Astrocyte of the cerebellum (primary cell): ENCODE measurements at regions not wholly inside any gene's neighbourhood (a gene's known extent, or its start where the extent isn't known, plus 50 kb on each side); places are given as distances from the start of the nearest gene placed in this dataset.

Experiments
- DNase-seq: peaks from one replicate; pipeline ENCODE4 v3.0.0-alpha.2; 2011; ENCODE audit warnings: low read depth
- H3K4me3 ChIP-seq: 2 replicates; pipeline ENCODE4 v1.5.1; 2011; ENCODE audit warnings: mild to moderate bottlenecking, low read depth, low read length, moderate library complexity
- CTCF ChIP-seq: IDR thresholded peaks from 2 replicates; pipeline ENCODE4 v1.5.1; 2012; ENCODE audit warnings: low read length, low read depth, moderate library complexity, mild to moderate bottlenecking; ENCODE audit errors: missing control alignments
- in situ Hi-C: cut with HindIII; loops from 2 replicates; pipeline ENCODE4 v1.10.0; 2017; ENCODE audit warnings: low sequenced_read_pairs

- H3K4me3 ChIP-seq = no peak overlapping the region
- in situ Hi-C loops = no loop called here
- no peak for DNase-seq
- TF ChIP-seq CTCF = no peak
These were observed 222.2 kb upstream of the NUDT6 start for GRCh38 chr4:123144616-123145015.

- in situ Hi-C loops = no loop called here
- H3K4me3 ChIP-seq = no peak overlapping the region
- TF ChIP-seq CTCF = no peak
- DNase-seq = no peak
These were observed 236.2 kb upstream of the NUDT6 start for GRCh38 chr4:123158576-123158975.

- TF ChIP-seq CTCF = no peak
- DNase-seq = no peak
- H3K4me3 ChIP-seq = no peak overlapping the region
- in situ Hi-C loops = no loop called here
These were observed 237.1 kb upstream of the NUDT6 start for GRCh38 chr4:123159479-123159878.

- in situ Hi-C loops = no loop called here
- TF ChIP-seq CTCF = no peak
- DNase-seq = no peak
- no peak overlapping the region for H3K4me3 ChIP-seq
These were observed 233.7 kb upstream of the SPRY1 start for GRCh38 chr4:123162859-123163258.

- in situ Hi-C loops = no loop called here
- no peak for DNase-seq
- no peak overlapping the region for H3K4me3 ChIP-seq
- TF ChIP-seq CTCF = no peak
These were observed 233.1 kb upstream of the SPRY1 start for GRCh38 chr4:123163501-123163900.

- DNase-seq = no peak
- in situ Hi-C loops = no loop called here
- no peak overlapping the region for H3K4me3 ChIP-seq
These were observed 230.6 kb upstream of the SPRY1 start for GRCh38 chr4:123166023-123166422.

More at GRCh38 chr4:123166023-123166422, 230.6 kb upstream of the SPRY1 start:
- TF ChIP-seq CTCF = no peak
